Vagina (tissue), 2 donors: ENCODE measurements at regions not wholly inside any gene's neighbourhood (a gene's known extent, or its start where the extent isn't known, plus 50 kb on each side); places are given as distances from the start of the nearest gene placed in this dataset.

Source experiments
- POLR2A ChIP-seq, 2 donors: fragments of 450-650 bp; IDR thresholded peaks; one replicate each; pipeline ENCODE4 v1.6.1; 2017; ENCODE audit warnings: antibody characterized with exemption in 2 of 2, mild to moderate bottlenecking in 2 of 2, moderate library complexity in 2 of 2
- POLR2AphosphoS5 ChIP-seq, 2 donors: sonication (generic); formaldehyde crosslinking; IDR thresholded peaks; one replicate each; pipeline ENCODE4 v1.9.0; 2017; ENCODE audit warnings: antibody characterized with exemption in 2 of 2, mild to moderate bottlenecking in 2 of 2, low read depth in 1 of 2; ENCODE audit not compliant: insufficient read depth in 1 of 2
- TF ChIP-seq, protein P1 (sequence below), 3 experiments: fragments of 450-650 bp in 2 of 3; fragments of 200-600 bp in 1 of 3; sonication (generic) in 1 of 3; IDR thresholded peaks; one replicate each; pipeline ENCODE4 v1.5.1; 2017 to 2019; ENCODE audit warnings: antibody characterized with exemption in 3 of 3, mild to moderate bottlenecking in 2 of 3, moderate library complexity in 2 of 3

DNA sequence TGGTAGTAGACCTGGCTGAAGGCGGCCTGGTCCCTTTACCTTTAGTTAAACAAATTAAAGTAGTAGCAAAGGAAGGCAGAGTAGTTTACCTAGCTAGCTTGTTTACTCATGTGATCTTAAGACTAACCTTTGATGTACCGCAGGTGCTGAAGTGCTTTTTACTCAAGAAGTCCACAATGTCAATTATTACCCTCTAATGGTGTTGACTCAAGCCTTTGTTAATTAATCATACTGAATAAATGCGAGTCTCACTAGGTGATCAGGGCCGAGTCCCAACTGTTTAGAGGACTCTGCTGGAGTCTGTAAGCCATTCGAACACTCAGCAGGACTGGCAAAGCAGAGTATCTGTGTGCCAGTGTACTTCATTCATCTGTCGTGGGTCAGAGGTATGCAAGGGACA is 381.1 kb upstream of the NCAM2 start:
- TF ChIP-seq POLR2A (IDR thresholded peaks at IDR 0.05) = no peak
- TF ChIP-seq, protein P1, sequence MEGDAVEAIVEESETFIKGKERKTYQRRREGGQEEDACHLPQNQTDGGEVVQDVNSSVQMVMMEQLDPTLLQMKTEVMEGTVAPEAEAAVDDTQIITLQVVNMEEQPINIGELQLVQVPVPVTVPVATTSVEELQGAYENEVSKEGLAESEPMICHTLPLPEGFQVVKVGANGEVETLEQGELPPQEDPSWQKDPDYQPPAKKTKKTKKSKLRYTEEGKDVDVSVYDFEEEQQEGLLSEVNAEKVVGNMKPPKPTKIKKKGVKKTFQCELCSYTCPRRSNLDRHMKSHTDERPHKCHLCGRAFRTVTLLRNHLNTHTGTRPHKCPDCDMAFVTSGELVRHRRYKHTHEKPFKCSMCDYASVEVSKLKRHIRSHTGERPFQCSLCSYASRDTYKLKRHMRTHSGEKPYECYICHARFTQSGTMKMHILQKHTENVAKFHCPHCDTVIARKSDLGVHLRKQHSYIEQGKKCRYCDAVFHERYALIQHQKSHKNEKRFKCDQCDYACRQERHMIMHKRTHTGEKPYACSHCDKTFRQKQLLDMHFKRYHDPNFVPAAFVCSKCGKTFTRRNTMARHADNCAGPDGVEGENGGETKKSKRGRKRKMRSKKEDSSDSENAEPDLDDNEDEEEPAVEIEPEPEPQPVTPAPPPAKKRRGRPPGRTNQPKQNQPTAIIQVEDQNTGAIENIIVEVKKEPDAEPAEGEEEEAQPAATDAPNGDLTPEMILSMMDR (IDR thresholded peaks at IDR 0.05) = no peak
- no peak for TF ChIP-seq POLR2AphosphoS5 (IDR thresholded peaks at IDR 0.05; ENCODE audit: insufficient read depth in 1 of 2, low read depth in 1 of 2)
